ENCODE measurements at regions not wholly inside any gene's neighbourhood (a gene's known extent, or its start where the extent isn't known, plus 50 kb on each side); places are given as distances from the start of the nearest gene placed in this dataset.

GRCh38 chr6:153613719-153614455 is 425.2 kb upstream of the OPRM1 start:
- no peaks in the 10 kb centered on the region for H3K27me3 ChIP-seq
- ATAC-seq (ENCODE audit: low FRiP score in 2 of 2), result no peak
- H3K9me3 ChIP-seq, result no peaks in the 10 kb centered on the region
- no peak overlapping the region for H3K27ac ChIP-seq
- no peak for DNase-seq
- no peak overlapping the region for H3K4me3 ChIP-seq
- H3K36me3 ChIP-seq, result no peaks in the 10 kb centered on the region
- no peaks in the 10 kb centered on the region for H3K4me1 ChIP-seq
- no peak for TF ChIP-seq EP300 (IDR thresholded peaks at IDR 0.05)
- no peak for TF ChIP-seq CTCF (IDR thresholded peaks at IDR 0.05)
- no peak for TF ChIP-seq POLR2AphosphoS5 (IDR thresholded peaks at IDR 0.05)
- no peak for TF ChIP-seq POLR2A (IDR thresholded peaks at IDR 0.05)

- TF ChIP-seq POLR2A (IDR thresholded peaks at IDR 0.05), result no peak
- no peak for TF ChIP-seq CTCF (IDR thresholded peaks at IDR 0.05)
- no peak for TF ChIP-seq POLR2AphosphoS5 (IDR thresholded peaks at IDR 0.05)
- TF ChIP-seq EP300 (IDR thresholded peaks at IDR 0.05), result no peak
- Histone ChIP-seq H3K36me3 (no peaks in the 10 kb centered on the region), H3K9me3 (no peaks in the 10 kb centered on the region), H3K4me3 (no peak overlapping the region), H3K4me1 (no peaks in the 10 kb centered on the region), H3K27me3 (no peaks in the 10 kb centered on the region), H3K27ac (no peak overlapping the region)
- 40 to 70% methylated on average over 2 of the region's 2 CpGs for WGBS, 2 donors
- ATAC-seq (ENCODE audit: low FRiP score in 2 of 2) (no peak), DNase-seq (no peak)
These were observed 436.6 kb upstream of the OPRM1 start for GRCh38 chr6:153602401-153602800.

- DNase-seq (no peak), ATAC-seq (ENCODE audit: low FRiP score in 2 of 2) (no peak)
- no peak for TF ChIP-seq POLR2AphosphoS5 (IDR thresholded peaks at IDR 0.05)
- no peak for TF ChIP-seq POLR2A (IDR thresholded peaks at IDR 0.05)
- no peak for TF ChIP-seq EP300 (IDR thresholded peaks at IDR 0.05)
- no peak for TF ChIP-seq CTCF (IDR thresholded peaks at IDR 0.05)
- WGBS, 2 donors, result 76 to 80% methylated on average over 1 of the region's 1 CpG
- no peaks in the 10 kb centered on the region for H3K36me3 ChIP-seq
- H3K4me3 ChIP-seq, result no peak overlapping the region
- H3K27me3 ChIP-seq, result no peaks in the 10 kb centered on the region
- H3K27ac ChIP-seq, result no peak overlapping the region
- no peaks in the 10 kb centered on the region for H3K4me1 ChIP-seq
- no peaks in the 10 kb centered on the region for H3K9me3 ChIP-seq
These were observed 439.1 kb upstream of the OPRM1 start for GRCh38 chr6:153599901-153600300.

GRCh38 chr6:153595903-153596302 is 443.1 kb upstream of the OPRM1 start:
- Histone ChIP-seq H3K4me3 (no peak overlapping the region), H3K27ac (no peak overlapping the region), H3K27me3 (no peaks in the 10 kb centered on the region), H3K36me3 (no peaks in the 10 kb centered on the region), H3K4me1 (no peaks in the 10 kb centered on the region), H3K9me3 (no peaks in the 10 kb centered on the region)
- ATAC-seq (ENCODE audit: low FRiP score in 2 of 2) (no peak), DNase-seq (no peak)
- TF ChIP-seq POLR2A (IDR thresholded peaks at IDR 0.05) (no peak), POLR2AphosphoS5 (IDR thresholded peaks at IDR 0.05) (no peak), EP300 (IDR thresholded peaks at IDR 0.05) (no peak), CTCF (IDR thresholded peaks at IDR 0.05) (no peak)
- 70 to 80% methylated on average over 2 of the region's 2 CpGs for WGBS, 2 donors

GRCh38 chr6:153594871-153595270 is 444.2 kb upstream of the OPRM1 start:
- DNase-seq (no peak), ATAC-seq (ENCODE audit: low FRiP score in 2 of 2) (no peak)
- Histone ChIP-seq H3K27me3 (no peaks in the 10 kb centered on the region), H3K36me3 (no peaks in the 10 kb centered on the region), H3K4me3 (no peak overlapping the region), H3K27ac (no peak overlapping the region), H3K9me3 (no peaks in the 10 kb centered on the region), H3K4me1 (no peaks in the 10 kb centered on the region)
- WGBS, 2 donors, result 57 to 63% methylated on average over 1 of the region's 1 CpG
- TF ChIP-seq POLR2AphosphoS5 (IDR thresholded peaks at IDR 0.05) (no peak), POLR2A (IDR thresholded peaks at IDR 0.05) (no peak), CTCF (IDR thresholded peaks at IDR 0.05) (no peak), EP300 (IDR thresholded peaks at IDR 0.05) (no peak)
